ENCODE measurements at regions not wholly inside any gene's neighbourhood (a gene's known extent, or its start where the extent isn't known, plus 50 kb on each side); places are given as distances from the start of the nearest gene placed in this dataset.
"Not testable (repeated sequence)": the region's sequence is repeated elsewhere in the genome, so short reads cannot be mapped to it uniquely, and the experiment has no call there.

GRCh38 chr21:18722193-18722592, 318.6 kb upstream of the TMPRSS15 start:
- no peak for DNase-seq

DNA sequence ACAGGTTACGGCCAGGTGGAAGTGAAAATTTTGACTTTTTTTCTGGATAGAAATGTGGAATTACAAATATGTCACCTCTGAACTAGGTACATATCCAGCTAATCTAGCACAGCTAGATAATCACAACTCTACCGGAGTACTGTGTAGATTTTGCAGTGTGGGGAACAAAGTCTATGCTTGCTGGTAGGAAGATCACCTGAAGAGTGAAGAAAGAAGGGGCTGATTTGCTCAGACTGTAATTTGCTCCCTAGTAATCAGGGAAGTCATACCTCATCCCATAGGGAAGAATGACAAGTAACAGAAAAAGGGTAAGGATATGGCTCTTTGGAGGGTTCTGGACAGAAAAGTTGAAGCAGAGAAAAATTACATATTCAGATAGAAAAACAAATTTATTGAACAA, 319.6 kb upstream of the TMPRSS15 start:
- DNase-seq: no peak

GRCh38 chr21:18725653-18726052, 322.1 kb upstream of the TMPRSS15 start:
- no peak for DNase-seq

- DNase-seq: no peak
Observed at GRCh38 chr21:18741954-18742353, 338.4 kb upstream of the TMPRSS15 start.

DNA sequence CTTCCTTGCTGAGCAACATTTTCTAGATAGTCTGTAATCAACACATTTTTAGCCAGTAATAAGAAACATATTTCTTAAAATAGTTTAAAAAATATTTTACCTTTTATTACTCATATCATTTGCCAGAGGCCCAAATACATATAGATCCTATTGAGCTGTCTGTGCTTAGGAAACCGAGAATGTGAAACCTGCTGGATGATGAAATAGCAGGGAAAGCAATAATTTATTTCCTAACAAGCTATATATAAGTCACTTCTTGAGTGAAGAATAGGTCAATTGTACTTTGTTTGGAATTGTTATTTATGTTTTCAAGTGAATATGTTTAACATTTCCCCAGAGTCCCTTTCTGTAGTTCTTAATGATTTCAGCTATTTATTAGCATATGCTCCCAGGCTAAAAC, 339.9 kb upstream of the TMPRSS15 start:
- no peak for DNase-seq

DNA sequence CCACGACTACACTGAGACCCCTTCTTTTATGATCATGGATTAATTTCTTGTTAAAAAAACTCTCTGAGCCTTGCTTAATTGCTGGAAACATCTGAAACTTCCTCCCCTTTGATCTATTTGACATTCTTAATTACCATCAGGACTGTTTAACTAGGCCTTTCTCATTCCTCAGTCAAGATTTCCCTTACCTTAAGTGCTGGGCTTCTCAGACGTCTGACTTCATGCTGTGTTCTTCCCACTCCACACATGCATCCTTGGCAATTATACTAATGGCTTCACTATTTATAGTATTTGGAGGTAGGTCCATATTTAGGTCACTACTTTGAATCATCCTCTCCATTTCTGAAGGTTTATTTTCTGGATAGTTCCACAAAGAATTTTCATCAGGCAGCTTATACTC, 341.3 kb upstream of the TMPRSS15 start:
- DNase-seq: no peak

DNA sequence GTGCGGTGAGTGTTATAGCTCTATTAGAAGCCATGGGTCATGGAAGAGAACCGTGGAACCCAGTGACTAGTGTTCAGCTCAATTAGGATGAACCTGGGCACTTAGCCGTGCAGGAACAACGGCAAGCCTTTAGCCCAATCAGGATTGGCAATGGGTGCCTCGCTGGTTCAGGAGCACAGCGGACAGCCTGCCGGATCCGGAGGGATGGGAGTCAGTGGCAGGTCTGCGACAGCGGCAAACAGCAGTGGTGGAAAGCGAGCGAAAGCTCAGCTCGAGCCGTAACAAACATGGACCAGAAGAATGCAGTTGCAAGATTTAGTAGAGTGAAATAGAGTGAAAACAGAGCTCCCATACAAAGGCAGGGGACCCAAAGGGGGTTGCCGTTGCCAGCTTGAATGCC, 349.3 kb upstream of the TMPRSS15 start:
- not testable (repeated sequence) for DNase-seq

GRCh38 chr21:18756272-18756671, 352.7 kb upstream of the TMPRSS15 start:
- DNase-seq: not testable (repeated sequence)

DNA sequence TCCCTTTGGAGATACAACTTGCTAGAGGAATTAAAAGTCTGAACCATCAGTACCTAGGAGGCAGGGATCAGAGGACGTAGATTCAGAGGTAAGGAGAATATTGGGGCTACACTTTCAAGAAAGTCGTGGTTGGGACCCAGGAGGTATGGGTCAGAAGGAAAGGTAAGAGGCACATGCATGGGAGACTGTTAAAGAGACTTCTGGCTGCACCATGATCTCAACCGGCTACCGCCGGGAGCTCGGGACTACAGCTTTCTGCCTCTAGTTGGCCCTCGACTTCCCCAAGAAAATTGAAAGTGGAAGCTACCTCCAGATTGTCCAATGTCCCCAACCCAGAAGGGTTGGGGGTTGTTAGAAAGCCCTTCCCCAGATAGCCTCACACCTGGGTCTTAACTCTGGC, 355.7 kb upstream of the TMPRSS15 start:
- no peak for DNase-seq

GRCh38 chr21:18759751-18760161, 356.2 kb upstream of the TMPRSS15 start:
- no peak for DNase-seq

DNA sequence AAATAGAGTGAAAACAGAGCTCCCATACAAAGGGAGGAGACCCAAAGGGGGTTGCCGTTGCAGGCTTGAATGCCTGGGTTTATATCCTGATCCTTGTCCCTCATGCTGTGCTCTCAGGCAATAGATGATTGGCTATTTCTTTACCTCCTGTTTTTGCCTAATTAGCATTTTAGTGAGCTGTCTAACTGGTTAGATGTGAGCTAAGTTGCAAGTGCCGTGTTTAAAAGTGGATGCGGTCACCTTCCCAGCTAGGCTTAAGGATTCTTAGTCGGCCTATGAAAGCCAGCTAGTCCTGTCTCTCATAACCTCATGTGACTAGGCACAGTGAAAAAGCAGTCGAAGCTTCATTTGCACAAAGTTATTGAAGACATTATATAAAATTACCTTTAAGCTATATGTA, 356.7 kb upstream of the TMPRSS15 start:
- DNase-seq: no peak

DNA sequence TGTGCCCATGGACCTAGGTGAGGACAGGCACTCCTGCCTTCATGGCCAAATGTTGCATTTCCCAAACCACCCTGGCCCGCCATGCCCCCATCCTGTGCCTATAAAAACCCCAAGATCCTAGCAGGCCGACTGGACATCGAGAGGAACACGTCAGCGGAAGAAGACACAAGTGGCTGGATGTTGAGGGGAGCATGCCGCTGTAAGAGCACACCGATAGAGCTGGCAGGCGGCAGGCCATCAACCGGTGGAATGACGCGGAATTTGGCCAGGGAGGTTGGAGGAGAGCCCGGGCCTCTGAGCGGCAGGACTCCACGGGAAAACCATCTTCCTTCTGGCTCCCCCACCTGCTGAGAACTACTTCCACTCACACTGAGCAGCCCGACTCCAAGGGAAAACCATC, 361.1 kb upstream of the TMPRSS15 start:
- DNase-seq: no peak

DNA sequence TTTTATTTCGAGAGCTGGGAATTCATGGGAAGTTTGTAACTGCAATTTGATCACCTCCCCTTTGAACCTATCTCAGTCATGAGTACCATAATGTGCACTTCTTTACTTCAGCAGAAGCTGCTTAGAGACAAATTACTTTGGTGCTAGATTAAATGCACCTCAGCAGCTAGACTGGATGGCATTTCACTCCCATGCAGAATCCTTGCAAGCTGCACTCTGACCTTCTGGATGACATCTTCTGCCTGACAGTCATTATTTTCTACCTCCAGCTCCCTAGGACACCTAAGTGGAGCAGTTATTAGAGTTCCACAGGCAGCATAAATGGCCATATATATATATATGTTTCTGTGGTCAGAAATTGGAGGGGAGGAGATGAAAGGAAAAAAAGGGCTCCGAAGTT, 366.0 kb upstream of the TMPRSS15 start:
- no peak for DNase-seq

- no peak for DNase-seq
Observed at GRCh38 chr21:18771845-18772380, 368.3 kb upstream of the TMPRSS15 start.

- DNase-seq: no peak
Observed at GRCh38 chr21:18772404-18772803, 368.8 kb upstream of the TMPRSS15 start.

DNA sequence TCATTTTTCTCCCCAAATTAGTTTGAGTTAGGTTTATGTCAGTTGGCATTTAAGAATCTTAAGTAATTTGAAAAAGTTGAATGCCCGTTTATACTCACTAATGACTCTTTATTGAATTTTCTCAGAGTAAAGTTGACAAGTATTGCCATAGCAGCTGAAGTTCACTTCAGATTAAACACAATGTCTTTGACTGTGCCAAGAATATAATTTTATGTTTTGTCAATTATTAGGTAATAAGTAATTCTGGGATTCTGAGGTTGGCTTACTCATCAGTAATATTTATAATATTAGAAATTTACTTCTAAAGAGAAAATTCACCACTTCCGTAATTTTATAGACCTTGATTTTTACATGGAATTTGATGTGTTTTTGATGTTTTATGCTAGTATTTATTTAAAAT, 369.3 kb upstream of the TMPRSS15 start:
- DNase-seq: no peak

DNA sequence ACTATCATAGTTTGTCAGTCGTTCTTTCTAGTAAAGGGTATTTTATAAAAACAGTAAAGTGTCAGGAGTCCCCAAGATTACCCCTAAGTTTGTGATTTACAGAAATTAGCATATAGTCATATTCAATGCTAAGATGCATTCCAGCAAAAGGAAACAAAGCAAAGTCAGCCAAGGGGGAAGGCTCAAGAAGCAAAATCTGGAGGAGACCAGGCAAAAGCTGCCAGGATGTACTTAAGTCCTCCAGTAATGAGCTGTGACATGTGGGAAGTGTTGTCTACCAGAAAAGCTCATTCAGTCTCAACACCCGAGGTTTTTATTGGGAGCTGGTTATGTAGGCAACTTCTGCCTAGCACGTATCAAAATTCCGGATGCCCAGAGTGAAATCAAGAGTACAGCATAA, 373.4 kb upstream of the TMPRSS15 start:
- DNase-seq: no peak

- DNase-seq: no peak
Observed at GRCh38 chr21:18782721-18783120, 379.1 kb upstream of the TMPRSS15 start.

- no peak for DNase-seq
Observed at GRCh38 chr21:18801468-18801867, 397.9 kb upstream of the TMPRSS15 start.

- DNase-seq: no peak
Observed at GRCh38 chr21:18803624-18804023, 400.0 kb upstream of the TMPRSS15 start.

DNA sequence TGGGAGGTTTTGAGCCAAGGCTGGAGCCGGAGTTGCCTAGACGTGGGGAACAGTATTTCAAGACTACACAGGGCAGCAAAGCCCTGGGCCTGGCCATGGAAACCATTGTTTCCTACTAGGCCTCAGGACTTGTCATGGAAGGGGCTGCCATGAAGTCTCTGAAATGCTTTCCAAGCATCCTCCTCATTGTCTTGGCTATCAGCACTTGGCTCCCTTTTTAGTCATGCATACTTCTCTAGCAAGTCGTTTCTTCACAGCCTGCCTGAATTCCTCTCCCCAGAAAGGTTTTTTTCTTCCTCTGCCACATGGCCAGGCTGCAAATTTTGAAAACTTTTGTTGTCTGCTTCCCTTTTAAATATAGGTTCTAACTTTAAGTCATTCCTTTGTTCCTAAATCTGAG, 406.6 kb upstream of the TMPRSS15 start:
- DNase-seq: no peak

- no peak for DNase-seq
Observed at GRCh38 chr21:18812308-18812707, 408.7 kb upstream of the TMPRSS15 start.

GRCh38 chr21:18819507-18819906, 415.9 kb upstream of the TMPRSS15 start:
- DNase-seq: no peak

GRCh38 chr21:18826562-18826961, 423.0 kb upstream of the TMPRSS15 start:
- DNase-seq: no peak

DNA sequence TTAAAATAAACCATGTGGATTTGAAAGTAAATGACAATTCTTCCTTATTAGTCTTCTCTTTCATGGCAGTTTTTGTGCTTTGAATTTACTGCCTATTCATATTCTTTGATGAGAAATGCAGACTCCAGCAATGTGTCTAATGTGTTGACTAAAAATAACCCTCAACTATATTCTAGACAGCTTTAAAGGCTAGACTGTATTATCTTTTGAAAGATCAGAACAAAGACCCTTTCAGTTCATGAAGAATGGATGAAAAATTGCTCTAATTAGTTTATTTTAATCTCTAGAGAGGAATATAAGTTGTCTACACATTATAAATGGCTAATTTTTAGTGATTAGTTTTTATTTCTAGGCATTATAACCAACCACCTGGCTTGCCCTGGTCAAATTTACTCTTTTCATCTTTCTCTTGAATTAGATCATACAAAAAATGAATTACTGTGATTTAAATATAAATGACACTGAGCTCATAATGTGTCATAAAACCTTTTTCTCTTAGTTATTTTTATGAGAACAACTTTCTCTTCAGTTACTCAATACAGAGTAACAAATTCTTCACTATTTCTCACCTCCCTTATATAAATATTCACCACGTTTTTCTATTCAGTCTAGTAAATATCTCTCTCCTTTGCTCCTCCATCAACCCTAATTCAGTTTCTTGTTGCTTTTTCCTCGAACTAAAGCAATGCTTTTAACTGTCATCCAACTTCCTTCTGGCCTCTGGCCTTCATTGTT, 428.5 kb upstream of the TMPRSS15 start:
- DNase-seq: no peak
